ENCODE measurements at regions not wholly inside any gene's neighbourhood (a gene's known extent, or its start where the extent isn't known, plus 50 kb on each side); places are given as distances from the start of the nearest gene placed in this dataset.
A peak's percentile ranks its signal among the peaks of the same experiment; 100 is the strongest.

DNA sequence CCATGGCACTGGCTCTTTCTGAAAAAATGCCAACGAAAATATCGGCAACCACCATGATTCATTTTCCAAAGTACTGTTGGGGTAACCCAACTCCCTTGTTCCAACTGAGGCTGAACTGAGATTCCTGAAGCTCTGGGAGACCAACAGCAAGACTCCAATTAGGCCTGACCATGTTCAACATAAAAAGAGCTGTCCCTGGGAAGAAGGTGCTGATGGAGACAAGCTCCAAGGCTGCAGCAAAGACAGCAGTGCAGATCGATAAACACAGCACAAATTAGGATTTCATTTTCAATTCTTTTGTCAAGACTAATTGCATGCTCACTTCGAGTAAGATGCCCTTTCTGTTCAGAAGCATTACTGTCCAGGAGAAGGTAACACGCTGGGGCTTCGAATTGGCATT lies 968.0 kb downstream of the UQCRFS1 start:
- ChIA-PET CTCF (interaction anchor here (1.0 kb wide), 1 partner anchor 14 kb away, joined by 3 read pairs; no protein-coding TSS in a partner anchor), POLR2A (no interaction called here)
- H3K4me1 ChIP-seq, result no peaks in the 10 kb centered on the region
- H3K27ac ChIP-seq, result no peak overlapping the region
- FAIRE-seq (no peak), ATAC-seq (no peak), DNase-seq (ENCODE audit: low read depth in 1 of 2, low spot score in 1 of 2) (no peak)
- H3K4me2 ChIP-seq, result no peak overlapping the region
- no peak overlapping the region for H3K4me3 ChIP-seq
- 0 out of 3 replicates have a peak, but pooled peaks cover 3% of the 10 kb centered on the region for H3K9me3 ChIP-seq
- TF ChIP-seq, protein P1, sequence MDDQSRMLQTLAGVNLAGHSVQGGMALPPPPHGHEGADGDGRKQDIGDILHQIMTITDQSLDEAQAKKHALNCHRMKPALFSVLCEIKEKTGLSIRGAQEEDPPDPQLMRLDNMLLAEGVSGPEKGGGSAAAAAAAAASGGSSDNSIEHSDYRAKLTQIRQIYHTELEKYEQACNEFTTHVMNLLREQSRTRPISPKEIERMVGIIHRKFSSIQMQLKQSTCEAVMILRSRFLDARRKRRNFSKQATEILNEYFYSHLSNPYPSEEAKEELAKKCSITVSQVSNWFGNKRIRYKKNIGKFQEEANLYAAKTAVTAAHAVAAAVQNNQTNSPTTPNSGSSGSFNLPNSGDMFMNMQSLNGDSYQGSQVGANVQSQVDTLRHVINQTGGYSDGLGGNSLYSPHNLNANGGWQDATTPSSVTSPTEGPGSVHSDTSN (IDR thresholded peaks at IDR 0.05), result no peak
- 6% methylated on average over 6 of the region's 6 CpGs for WGBS (ENCODE audit: missing lambda C conversion rate)

- 12% methylated on average over 7 of the region's 7 CpGs for WGBS (ENCODE audit: missing lambda C conversion rate)
- ATAC-seq (peak in 1 of 2 experiments; percentile 57; a peak in 2 of 6 replicates), DNase-seq (ENCODE audit: low read depth in 1 of 2, low spot score in 1 of 2) (peak; percentile 23 to 50), FAIRE-seq (no peak)
- Histone ChIP-seq H3K4me1 (no peaks in the 10 kb centered on the region), H3K4me2 (no peak overlapping the region), H3K27ac (no peak overlapping the region), H3K4me3 (no peak overlapping the region), H3K9me3 (0 out of 3 replicates have a peak, but pooled peaks cover 3% of the 10 kb centered on the region)
- ChIA-PET CTCF (interaction anchor here (1.9 kb wide), 1 partner anchor 12 kb away, joined by 5 read pairs; no protein-coding TSS in a partner anchor), POLR2A (no interaction called here)
- TF ChIP-seq CTCF (IDR thresholded peaks at IDR 0.05), result peak; percentile 30; the same call in 1 of the 3 replicates
- peak in 1 of 2 experiments; percentile 38; a peak in 1 of 5 replicates for TF ChIP-seq RAD21 (conservative IDR thresholded peaks at IDR 0.05 in 1 of 2, IDR thresholded peaks at IDR 0.05 in 1 of 2)
- TF ChIP-seq CHD4 (IDR thresholded peaks at IDR 0.05; ENCODE audit: borderline replicate concordance), result no peak
Measured at GRCh38 chr19:28242317-28242927, 970.5 kb downstream of the UQCRFS1 start.

GRCh38 chr19:28239270-28239669 lies 973.7 kb downstream of the UQCRFS1 start:
- no peak overlapping the region for H3K4me2 ChIP-seq
- FAIRE-seq, result no peak
- WGBS (ENCODE audit: missing lambda C conversion rate), result 4% methylated on average over 5 of the region's 5 CpGs

More at GRCh38 chr19:28239270-28239669, 973.7 kb downstream of the UQCRFS1 start:
- peak in 1 of 2 experiments; percentile 31 for DNase-seq (ENCODE audit: low read depth in 1 of 2, low spot score in 1 of 2)
- no peak for TF ChIP-seq CTCF (IDR thresholded peaks at IDR 0.05)
- TF ChIP-seq TP53 (CRISPR knock-in tag; IDR thresholded peaks at IDR 0.05), result no peak
- TF ChIP-seq ZNF302 (CRISPR knock-in tag; IDR thresholded peaks at IDR 0.05), result no peak
- no peak for TF ChIP-seq NPAS2 (CRISPR knock-in tag; IDR thresholded peaks at IDR 0.05; ENCODE audit: borderline replicate concordance)
- no peak for TF ChIP-seq FOSB (CRISPR knock-in tag; IDR thresholded peaks at IDR 0.05)
- TF ChIP-seq KDM1A (IDR thresholded peaks at IDR 0.05; ENCODE audit: low read depth), result no peak
- TF ChIP-seq ZFP36 (IDR thresholded peaks at IDR 0.05; ENCODE audit: borderline replicate concordance, partially characterized antibody), result no peak
- TF ChIP-seq, protein P2, sequence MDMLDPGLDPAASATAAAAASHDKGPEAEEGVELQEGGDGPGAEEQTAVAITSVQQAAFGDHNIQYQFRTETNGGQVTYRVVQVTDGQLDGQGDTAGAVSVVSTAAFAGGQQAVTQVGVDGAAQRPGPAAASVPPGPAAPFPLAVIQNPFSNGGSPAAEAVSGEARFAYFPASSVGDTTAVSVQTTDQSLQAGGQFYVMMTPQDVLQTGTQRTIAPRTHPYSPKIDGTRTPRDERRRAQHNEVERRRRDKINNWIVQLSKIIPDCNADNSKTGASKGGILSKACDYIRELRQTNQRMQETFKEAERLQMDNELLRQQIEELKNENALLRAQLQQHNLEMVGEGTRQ (IDR thresholded peaks at IDR 0.05), result no peak
- TF ChIP-seq CHD2 (IDR thresholded peaks at IDR 0.05; ENCODE audit: low read length, partially characterized antibody), result no peak
- ChIA-PET CTCF (no interaction called here), POLR2A (no interaction called here)
- Histone ChIP-seq H3K4me1 (no peaks in the 10 kb centered on the region), H3K4me3 (no peak overlapping the region), H3K9me3 (peaks cover 12% of the 10 kb centered on the region; the same call in 2 of the 3 replicates), H3K27ac (no peak overlapping the region)
- 0 out of 6 replicates have a peak, but pooled peaks of 1 of the 2 experiments have one; percentile 41 for ATAC-seq

Measured in A549 (cell line).